LNCAP (cell line): ENCODE measurements at regions not wholly inside any gene's neighbourhood (a gene's known extent, or its start where the extent isn't known, plus 50 kb on each side); places are given as distances from the start of the nearest gene placed in this dataset.

Source experiments
- TF ChIP-seq, protein P1 (sequence below): fragments of 450-650 bp; IDR thresholded peaks from 2 replicates; pipeline ENCODE4 v1.5.1; 2017; ENCODE audit warnings: mild to moderate bottlenecking

DNA sequence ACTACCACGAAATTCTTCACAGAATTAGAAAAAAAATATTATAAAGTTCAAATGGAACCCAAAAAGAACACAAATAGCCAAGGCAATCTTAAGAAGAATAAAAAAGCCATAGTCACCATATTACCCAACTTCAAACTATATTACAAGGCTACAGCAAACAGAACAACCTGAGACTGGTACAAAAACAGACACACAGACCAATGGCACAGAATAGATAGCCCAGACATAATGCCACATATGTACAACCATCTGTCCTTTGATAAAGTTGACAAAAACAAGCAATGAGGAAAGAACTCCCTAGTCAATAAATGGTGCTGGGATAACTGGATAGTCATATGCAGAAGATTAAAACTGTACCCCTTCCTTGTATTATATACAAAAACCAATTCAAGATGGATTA is 808.5 kb upstream of the ZWINT start:
- TF ChIP-seq, protein P1, sequence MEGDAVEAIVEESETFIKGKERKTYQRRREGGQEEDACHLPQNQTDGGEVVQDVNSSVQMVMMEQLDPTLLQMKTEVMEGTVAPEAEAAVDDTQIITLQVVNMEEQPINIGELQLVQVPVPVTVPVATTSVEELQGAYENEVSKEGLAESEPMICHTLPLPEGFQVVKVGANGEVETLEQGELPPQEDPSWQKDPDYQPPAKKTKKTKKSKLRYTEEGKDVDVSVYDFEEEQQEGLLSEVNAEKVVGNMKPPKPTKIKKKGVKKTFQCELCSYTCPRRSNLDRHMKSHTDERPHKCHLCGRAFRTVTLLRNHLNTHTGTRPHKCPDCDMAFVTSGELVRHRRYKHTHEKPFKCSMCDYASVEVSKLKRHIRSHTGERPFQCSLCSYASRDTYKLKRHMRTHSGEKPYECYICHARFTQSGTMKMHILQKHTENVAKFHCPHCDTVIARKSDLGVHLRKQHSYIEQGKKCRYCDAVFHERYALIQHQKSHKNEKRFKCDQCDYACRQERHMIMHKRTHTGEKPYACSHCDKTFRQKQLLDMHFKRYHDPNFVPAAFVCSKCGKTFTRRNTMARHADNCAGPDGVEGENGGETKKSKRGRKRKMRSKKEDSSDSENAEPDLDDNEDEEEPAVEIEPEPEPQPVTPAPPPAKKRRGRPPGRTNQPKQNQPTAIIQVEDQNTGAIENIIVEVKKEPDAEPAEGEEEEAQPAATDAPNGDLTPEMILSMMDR: no peak

DNA sequence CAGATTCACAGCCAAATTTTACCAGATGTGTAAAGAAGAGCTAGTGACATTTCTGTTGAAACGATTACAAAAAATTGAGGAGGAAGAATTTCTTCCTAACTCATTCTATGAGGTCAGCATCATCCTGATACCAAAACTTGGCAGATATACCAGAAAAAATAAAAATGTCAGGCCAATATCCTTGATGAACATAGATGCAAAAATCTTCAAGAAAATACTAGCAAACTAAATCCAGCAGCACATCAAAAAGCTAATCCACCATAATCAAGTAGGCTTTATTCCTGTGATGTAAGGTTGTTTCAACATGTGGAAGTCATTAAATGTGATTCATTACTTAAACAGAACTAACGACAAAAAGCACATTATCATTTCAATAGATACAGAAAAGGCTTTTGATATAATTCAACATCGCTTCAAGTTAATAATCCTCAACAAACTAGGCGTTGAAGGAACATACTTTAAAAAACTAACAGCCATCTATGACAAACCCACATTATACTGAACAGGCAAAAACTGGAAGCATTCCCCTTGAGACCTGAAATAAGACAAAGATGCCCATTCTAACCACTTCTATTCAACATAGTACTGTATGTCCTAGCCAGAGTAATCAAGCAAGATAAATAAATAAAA is 807.7 kb upstream of the ZWINT start:
- TF ChIP-seq, protein P1: no peak

DNA sequence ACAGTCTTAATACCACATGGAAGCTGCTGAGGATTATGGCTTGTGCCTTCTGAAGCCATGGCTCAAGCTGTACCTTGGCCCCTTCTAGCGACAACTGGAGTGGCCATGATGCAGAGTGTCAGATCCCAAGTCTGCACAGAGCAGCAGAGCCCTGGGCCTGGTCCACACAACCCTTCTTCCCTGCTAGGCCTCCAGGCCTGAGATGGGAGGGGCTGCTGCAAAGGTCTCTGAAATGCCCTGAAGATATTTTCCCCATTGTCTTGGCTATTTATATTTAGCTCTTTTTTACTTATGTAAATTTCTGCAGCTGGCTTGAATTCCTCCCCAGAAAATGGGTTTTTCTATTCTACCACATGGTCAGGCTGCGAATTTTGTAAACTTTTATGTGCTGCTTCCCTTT is 804.6 kb upstream of the ZWINT start:
- TF ChIP-seq, protein P1: no peak

DNA sequence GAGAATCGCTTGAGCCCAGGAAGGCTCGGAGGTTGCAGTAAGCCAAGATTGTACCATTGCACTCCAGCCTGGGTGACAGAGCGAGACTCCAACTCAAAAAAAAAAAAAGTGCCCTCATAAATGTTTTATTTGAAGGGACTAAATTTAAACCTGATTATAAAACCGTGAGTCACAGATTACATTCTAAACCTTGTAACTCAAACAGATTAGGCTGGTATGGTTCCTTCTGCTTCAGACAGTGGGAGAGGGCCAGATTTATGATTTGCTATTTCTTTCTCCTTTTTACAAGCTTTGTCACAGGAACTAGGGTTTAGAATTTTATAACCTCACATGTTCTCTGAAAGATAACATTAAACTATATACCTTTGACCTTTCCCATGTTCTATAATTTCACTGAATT is 801.2 kb upstream of the ZWINT start:
- TF ChIP-seq, protein P1: no peak

DNA sequence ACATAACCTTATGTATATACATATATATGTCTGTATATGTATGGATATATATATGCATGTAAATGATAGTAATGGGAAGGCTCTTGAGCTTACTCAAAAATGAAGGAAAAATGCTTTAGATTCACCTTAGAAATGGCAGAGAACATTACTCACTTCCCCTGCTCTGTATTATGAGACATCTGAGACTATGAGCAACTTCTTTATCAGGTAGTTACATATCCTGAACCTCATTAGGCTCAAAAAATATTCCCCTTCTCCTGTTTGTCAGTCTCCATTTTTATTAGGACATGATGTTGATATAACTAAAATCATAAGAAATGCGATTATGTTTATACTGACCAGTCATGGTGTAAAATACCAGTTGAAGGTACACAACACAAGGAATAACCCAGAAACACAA is 800.1 kb upstream of the ZWINT start:
- TF ChIP-seq, protein P1: no peak

DNA sequence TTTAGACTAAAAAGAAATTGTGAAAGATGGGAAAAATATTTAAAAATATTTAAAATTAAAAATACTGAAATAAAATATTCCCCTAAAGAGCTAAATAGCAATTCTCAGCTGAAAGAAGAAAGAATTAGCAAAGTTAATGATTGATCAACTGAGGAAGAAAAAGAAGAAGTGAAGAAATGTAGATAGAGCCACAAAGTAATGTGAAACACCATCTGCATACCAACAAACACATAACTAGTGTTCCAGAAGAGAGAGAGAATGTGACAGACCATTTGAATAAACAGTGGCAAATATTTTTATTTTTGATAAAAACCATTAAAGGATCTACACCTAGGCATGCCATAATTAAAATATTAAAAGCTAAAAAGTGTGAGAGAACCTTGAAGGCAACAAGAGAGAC is 784.5 kb upstream of the ZWINT start:
- TF ChIP-seq, protein P1: no peak

DNA sequence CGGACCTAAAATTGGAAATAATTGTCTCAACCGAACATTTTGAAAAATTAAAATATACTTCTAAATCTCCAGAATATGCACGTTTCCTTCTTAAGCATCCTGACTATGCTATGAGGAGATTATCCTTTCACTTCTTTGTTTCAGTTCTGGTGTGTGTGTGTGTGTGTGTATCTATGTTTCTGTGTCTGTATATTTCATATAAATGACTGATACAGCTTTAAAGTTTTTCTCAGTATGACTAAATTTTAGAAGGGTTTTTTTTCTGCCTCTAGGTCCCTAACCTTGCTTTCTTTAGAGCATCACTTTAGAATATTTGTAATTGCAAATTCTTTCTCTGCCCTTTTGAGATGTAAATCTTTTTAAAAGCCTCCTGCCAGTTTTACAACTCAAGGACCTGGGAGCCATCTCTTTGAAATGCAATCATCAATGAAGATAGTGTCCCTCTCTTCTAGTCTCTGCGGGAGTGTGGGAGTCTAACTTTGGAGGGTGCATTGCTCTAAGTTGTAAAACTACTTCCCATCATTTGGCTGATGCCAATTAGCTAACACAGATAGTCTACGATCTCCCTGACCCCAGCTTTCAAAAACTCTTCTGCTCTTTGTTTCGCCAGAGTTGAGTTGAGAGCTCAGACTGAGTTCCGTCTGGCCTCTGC is 782.0 kb upstream of the ZWINT start:
- TF ChIP-seq, protein P1: no peak
